Right lobe of liver (tissue), 6 donors: ENCODE measurements at regions not wholly inside any gene's neighbourhood (a gene's known extent, or its start where the extent isn't known, plus 50 kb on each side); places are given as distances from the start of the nearest gene placed in this dataset.

ENCODE experiments used
- ATAC-seq, 4 donors: fragments of 200-7000 bp; cut with Tn5 transposase; one replicate each; pipeline ENCODE4 v1.9.1; 2020; ENCODE audit warnings: mild to moderate bottlenecking in 4 of 4, moderate library complexity in 4 of 4
- DNase-seq, 3 donors: peaks; one replicate each; pipeline ENCODE4 v3.0.0-alpha.2; 2020
- H3K27ac ChIP-seq, 3 donors: fragments of 200-600 bp; one replicate each; pipeline ENCODE4 v1.8.0; 2022
- H3K27me3 ChIP-seq, 2 donors: fragments of 200-600 bp; one replicate each; pipeline ENCODE4 v1.8.0; 2022
- H3K36me3 ChIP-seq, 4 donors: fragments of 200-600 bp; sonication (generic) in 1 of 4; one replicate each; pipeline versions ENCODE4 v1.5.1 to v1.8.0; 2017 to 2022; ENCODE audit warnings: control low read depth in 1 of 4
- H3K4me1 ChIP-seq, 4 donors: fragments of 200-600 bp; sonication (generic) in 1 of 4; one replicate each; pipeline versions ENCODE4 v1.5.1 to v1.8.0; 2017 to 2022; ENCODE audit warnings: control low read depth in 1 of 4
- H3K4me3 ChIP-seq, 3 donors: fragments of 200-600 bp; one replicate each; pipeline ENCODE4 v1.8.0; 2022
- H3K9me3 ChIP-seq, 4 donors: fragments of 200-600 bp; sonication (generic) in 1 of 4; one replicate each; pipeline versions ENCODE4 v1.5.1 to v1.8.0; 2017 to 2022; ENCODE audit warnings: control low read depth in 1 of 4
- CTCF ChIP-seq, 4 donors: fragments of 200-600 bp in 3 of 4; fragments of 450-650 bp in 1 of 4; IDR thresholded peaks; one replicate each; pipeline versions ENCODE4 v1.5.1 to v1.8.0; 2016 to 2022; ENCODE audit warnings: antibody characterized with exemption in 4 of 4, mild to moderate bottlenecking in 2 of 4
- POLR2A ChIP-seq: fragments of 450-650 bp; IDR thresholded peaks from one replicate; pipeline ENCODE4 v1.6.1; 2017; ENCODE audit warnings: antibody characterized with exemption, mild to moderate bottlenecking
- WGBS: methylation state at CpG from one replicate; pipeline ENCODE4 v1.1.6; 2018; ENCODE audit warnings: low coverage, low lambda C conversion rate; ENCODE audit not compliant: insufficient coverage; ENCODE audit errors: missing lambda C conversion rate; 5-methylcytosine and 5-hydroxymethylcytosine counted together
- intact Hi-C, 2 donors: fragments of 100-400 bp; cut with DNase I; formaldehyde crosslinking; loops; one replicate each; pipeline versions ENCODE4 v1.11.2 to v1.14.1; 2022
- donor health status: DM: no; HTN: yes; CAD: no.
- donor health status: DM: no; HTN: no; CAD: no.
- donor health status: DM: no; HTN: no; CAD: no.
- donor health status: DM: no; HTN: yes; CAD: no.
- donor health status: DM: no; HTN: yes; CAD: no.

- H3K27ac ChIP-seq, result no peak overlapping the region
- no peaks in the 10 kb centered on the region for H3K9me3 ChIP-seq
- 43% methylated on average over 5 of the region's 5 CpGs for WGBS
- ATAC-seq (no peak), DNase-seq (no peak)
- H3K36me3 ChIP-seq, result no peaks in the 10 kb centered on the region
- intact Hi-C loops, result no loop called here
- no peak overlapping the region for H3K4me3 ChIP-seq
- H3K27me3 ChIP-seq, result no peaks in the 10 kb centered on the region
- no peaks in the 10 kb centered on the region for H3K4me1 ChIP-seq
- no peak for TF ChIP-seq CTCF (IDR thresholded peaks at IDR 0.05)
- no peak for TF ChIP-seq POLR2A
Observed at GRCh38 chr2:220786216-220786615, 785.9 kb downstream of the EPHA4 start.

GRCh38 chr2:220787251-220787650, 784.9 kb downstream of the EPHA4 start:
- no peak for DNase-seq

DNA sequence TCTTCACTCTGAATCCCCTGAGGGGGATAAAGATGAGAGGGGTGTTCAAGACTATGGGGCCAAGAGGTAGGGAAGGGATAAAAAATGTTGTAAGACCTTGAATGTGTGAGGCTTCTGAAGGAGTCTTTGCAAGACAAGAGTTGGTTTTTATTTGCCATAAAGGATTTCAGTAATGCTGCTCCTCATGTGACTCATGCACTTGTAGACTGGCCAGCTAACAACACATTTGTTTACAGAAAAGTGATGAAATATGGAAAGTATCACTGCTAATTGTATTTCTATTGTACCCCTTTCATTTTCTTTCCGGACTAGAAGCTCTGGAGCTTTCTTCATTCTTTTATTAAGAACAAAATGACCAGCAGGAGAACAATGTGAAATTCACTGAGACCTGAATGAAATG, 782.1 kb downstream of the EPHA4 start:
- Histone ChIP-seq H3K36me3 (no peaks in the 10 kb centered on the region), H3K4me1 (no peaks in the 10 kb centered on the region), H3K4me3 (no peak overlapping the region), H3K27ac (no peak overlapping the region), H3K27me3 (no peaks in the 10 kb centered on the region), H3K9me3 (no peaks in the 10 kb centered on the region)
- ATAC-seq (no peak), DNase-seq (no peak)
- WGBS, result 38% methylated on average over 1 of the region's 1 CpG
- TF ChIP-seq POLR2A (no peak), CTCF (IDR thresholded peaks at IDR 0.05) (no peak)
- intact Hi-C loops, result no loop called here

More at GRCh38 chr2:220787251-220787650, 784.9 kb downstream of the EPHA4 start:
- no peaks in the 10 kb centered on the region for H3K4me1 ChIP-seq
- H3K36me3 ChIP-seq, result no peaks in the 10 kb centered on the region
- no peak overlapping the region for H3K4me3 ChIP-seq
- ATAC-seq, result no peak
- TF ChIP-seq CTCF (IDR thresholded peaks at IDR 0.05) (no peak), POLR2A (no peak)
- intact Hi-C loops, result no loop called here
- H3K27me3 ChIP-seq, result no peaks in the 10 kb centered on the region
- H3K9me3 ChIP-seq, result no peaks in the 10 kb centered on the region
- no peak overlapping the region for H3K27ac ChIP-seq

DNA sequence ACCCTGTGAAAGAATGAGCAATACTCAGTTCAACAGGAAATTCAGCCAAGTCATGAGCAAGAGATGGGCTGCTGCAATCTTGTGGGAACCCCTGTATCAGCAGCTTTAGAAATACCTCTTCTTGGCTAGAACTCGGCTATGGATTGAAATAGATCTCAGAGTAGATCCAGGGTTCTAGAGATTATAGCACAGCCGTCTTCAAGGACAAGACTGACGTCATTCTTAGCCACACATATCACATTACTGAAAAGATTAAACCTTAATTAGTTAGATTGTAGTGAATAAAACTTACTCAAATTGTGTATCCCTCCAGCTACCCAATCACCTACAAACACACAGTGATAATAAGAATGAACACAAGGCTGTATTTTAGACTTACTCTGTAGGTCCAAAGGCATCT, 776.4 kb downstream of the EPHA4 start:
- no peak for DNase-seq
- Histone ChIP-seq H3K4me3 (no peak overlapping the region), H3K4me1 (no peaks in the 10 kb centered on the region), H3K9me3 (no peaks in the 10 kb centered on the region), H3K27ac (no peak overlapping the region), H3K27me3 (no peaks in the 10 kb centered on the region), H3K36me3 (no peaks in the 10 kb centered on the region)
- no peak for ATAC-seq
- intact Hi-C loops, result no loop called here
- WGBS, result 30% methylated on average over 3 of the region's 3 CpGs
- no peak for TF ChIP-seq POLR2A
- no peak for TF ChIP-seq CTCF (IDR thresholded peaks at IDR 0.05)

- no peak overlapping the region for H3K27ac ChIP-seq
- no peaks in the 10 kb centered on the region for H3K9me3 ChIP-seq
- H3K4me1 ChIP-seq, result no peaks in the 10 kb centered on the region
- no peak for DNase-seq
- H3K27me3 ChIP-seq, result peaks cover 0 to 3% of the 10 kb centered on the region in 2 donors
- TF ChIP-seq CTCF (IDR thresholded peaks at IDR 0.05) (no peak), POLR2A (no peak)
- no peak overlapping the region for H3K4me3 ChIP-seq
- 20% methylated on average over 1 of the region's 1 CpG for WGBS
- no peak for ATAC-seq
- intact Hi-C loops, result no loop called here
- H3K36me3 ChIP-seq, result no peaks in the 10 kb centered on the region
Observed at GRCh38 chr2:220811115-220811514, 761.0 kb downstream of the EPHA4 start.
